Erythroblast (primary cell): ENCODE measurements at regions not wholly inside any gene's neighbourhood (a gene's known extent, or its start where the extent isn't known, plus 50 kb on each side); places are given as distances from the start of the nearest gene placed in this dataset.

ENCODE experiments used
- DNase-seq, 2 experiments: peaks; one replicate each; lab custom pipeline; 2025; lab: John Stamatoyannopoulos, UW
- GATA1 ChIP-seq: IDR thresholded peaks from 2 replicates; pipeline ENCODE4 v1.6.1; 2011; ENCODE audit warnings: low read depth, mild to moderate bottlenecking, control low read depth, low read length, moderate library complexity
- POLR2A ChIP-seq: IDR thresholded peaks from 2 replicates; pipeline ENCODE4 v1.6.1; 2011; ENCODE audit warnings: mild to moderate bottlenecking, low read length

DNA sequence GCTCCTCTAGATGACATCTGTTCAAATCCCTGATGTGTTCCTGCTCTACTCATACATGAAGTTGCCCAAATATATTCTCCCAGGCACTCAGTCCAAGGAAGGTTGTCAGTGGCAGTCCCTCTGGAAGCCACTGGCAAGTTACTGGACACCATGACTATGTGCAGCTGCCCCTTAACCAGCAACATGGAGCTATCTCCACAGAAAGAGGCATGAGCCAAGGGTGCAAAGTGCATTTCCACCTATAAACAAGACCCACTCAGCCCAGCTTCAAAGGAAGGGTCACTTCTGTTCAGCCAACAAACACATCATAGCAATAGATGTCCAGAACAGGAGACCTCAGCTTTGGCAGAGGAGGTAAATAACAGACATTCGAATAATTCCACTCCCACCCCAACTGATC, 217.6 kb upstream of the PMEPA1 start:
- no peak for DNase-seq
- no peak for TF ChIP-seq GATA1
- no peak for TF ChIP-seq POLR2A

DNA sequence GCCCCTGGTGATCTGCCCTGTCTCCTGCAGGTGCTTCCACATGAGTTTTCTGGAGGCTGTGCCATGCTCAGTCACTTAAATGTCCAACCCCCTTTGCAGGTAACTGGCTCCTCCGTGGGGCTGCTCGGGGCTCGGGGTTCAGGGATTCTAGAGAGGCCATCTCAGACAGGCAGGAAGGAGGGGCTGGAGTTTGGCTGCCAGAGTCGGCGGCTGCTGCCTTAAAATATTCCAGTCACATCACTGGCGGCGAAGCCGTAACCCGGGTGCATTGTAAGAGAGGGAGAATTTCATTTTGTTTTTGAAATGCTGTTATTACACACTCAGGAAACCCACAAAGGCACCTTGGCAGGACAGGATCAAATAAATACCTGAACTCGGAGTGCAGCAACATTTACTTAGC, 212.9 kb upstream of the PMEPA1 start:
- no peak for TF ChIP-seq GATA1
- TF ChIP-seq POLR2A = no peak
- no peak for DNase-seq

DNA sequence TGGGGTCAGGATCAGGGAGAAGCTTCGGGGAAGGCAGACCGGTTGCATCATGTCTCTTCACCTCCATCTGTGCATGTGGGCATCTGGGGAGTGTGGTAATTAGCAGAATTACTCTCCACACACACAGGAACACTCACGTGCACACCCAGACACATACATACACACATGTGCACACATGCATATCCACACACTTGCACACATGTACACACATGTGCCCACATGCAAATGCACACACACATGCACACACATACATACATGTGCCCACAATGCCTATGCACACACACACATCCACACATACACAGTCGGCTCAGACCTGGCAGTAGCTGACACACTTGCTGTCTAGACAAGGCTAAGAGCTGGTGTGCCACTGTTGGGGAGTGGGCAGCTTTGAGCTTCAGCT, 212.3 kb upstream of the PMEPA1 start:
- no peak for TF ChIP-seq GATA1
- no peak for TF ChIP-seq POLR2A
- no peak for DNase-seq

DNA sequence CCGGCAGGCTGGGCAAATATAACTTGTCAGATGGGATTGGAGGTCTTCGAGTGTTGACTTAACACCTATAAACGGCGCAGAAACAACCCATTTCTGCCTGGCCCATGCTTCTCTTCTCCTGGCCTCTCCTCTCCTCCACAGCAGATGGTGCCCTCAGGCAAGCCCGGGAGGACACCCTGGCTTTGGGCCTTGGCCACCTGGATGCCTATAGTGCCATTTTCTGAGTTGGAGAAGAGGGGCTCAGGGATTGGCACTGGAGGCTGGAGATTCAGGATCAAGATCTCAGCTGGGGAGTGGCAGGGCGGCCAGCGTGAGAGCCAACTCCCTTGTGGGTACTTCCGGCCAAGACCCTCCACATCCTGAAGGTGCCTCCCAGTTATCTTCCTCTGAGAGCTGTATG, 211.9 kb upstream of the PMEPA1 start:
- DNase-seq = no peak
- no peak for TF ChIP-seq GATA1
- TF ChIP-seq POLR2A = no peak

DNA sequence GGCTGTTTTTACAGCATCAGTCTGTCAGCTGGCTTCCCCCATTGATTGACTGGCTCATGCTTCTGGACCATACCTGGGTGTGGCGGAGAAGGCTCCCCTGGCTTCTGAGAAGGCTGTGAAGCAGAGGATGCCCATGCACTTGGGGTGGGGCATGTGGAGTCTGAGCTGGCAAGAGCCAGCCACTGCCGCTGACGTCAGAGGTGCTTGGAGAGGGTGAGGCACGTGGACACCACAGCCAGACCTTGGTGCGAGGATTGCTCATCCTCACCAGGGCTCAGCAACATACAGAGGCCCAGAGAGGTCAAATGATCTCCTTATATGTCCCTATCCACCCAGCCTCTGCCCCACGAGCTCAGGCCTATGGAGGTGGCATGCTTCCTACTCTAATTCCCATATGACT, 211.2 kb upstream of the PMEPA1 start:
- no peak for TF ChIP-seq POLR2A
- TF ChIP-seq GATA1 = no peak
- no peak for DNase-seq

DNA sequence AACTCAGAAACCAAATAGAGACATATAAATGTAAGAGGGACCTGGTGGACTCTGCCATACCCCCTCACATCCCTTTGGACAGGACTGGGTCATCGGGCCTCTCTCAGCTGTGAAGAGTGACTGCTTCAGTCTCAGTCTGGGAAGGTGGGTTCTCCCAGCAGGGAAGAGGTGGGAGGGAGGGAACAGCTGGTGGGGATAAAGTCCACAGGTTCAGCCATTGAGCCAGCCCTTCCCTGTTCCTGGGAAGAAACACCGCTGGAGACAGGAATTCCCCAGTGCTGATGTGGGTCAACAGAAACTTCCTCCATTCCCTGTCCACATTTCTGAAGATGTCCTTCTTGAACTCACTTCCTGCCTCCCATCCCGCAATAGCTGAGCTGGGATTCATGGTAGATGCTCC, 209.2 kb upstream of the PMEPA1 start:
- TF ChIP-seq POLR2A = no peak
- no peak for TF ChIP-seq GATA1
- no peak for DNase-seq

DNA sequence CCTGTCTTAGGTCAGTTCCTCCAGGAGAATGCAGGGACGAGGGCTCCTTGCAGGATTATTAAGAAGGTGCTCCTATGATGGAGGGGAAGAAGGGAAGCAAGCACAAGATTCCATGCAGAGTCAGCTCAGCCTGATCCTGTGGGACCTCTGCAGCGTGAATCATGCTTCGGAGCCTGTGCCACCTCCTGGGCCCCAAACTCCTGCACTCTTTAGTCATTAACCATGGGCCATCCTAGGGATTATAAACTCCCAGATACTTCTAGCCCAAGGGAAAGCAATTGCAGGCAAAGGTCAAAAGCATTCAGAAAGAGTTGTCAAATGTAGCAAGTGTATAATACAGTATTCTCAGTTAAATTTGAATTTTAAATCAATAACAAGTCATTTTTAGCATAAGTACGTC, 208.7 kb upstream of the PMEPA1 start:
- no peak for DNase-seq
- no peak for TF ChIP-seq POLR2A
- TF ChIP-seq GATA1 = no peak

DNA sequence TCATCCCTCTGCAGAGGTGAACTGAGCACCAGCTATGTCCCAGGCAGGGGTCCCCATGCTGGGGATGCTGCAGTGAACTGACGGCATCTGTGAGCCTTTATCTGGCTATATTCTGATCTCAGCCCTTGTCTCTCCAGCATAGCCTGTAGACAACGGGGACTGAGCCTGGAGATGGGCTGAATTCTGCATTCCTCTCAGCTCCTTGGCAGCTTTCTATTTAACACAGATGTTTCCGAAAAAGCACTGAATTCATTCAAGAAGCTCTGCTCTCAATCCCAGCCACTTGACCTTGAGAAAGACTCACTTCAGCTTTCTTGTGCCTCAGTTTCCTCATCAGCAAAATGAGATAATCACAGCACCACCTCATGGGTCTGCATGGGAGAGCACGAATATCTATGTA, 204.4 kb upstream of the PMEPA1 start:
- DNase-seq = no peak
- no peak for TF ChIP-seq GATA1
- no peak for TF ChIP-seq POLR2A

DNA sequence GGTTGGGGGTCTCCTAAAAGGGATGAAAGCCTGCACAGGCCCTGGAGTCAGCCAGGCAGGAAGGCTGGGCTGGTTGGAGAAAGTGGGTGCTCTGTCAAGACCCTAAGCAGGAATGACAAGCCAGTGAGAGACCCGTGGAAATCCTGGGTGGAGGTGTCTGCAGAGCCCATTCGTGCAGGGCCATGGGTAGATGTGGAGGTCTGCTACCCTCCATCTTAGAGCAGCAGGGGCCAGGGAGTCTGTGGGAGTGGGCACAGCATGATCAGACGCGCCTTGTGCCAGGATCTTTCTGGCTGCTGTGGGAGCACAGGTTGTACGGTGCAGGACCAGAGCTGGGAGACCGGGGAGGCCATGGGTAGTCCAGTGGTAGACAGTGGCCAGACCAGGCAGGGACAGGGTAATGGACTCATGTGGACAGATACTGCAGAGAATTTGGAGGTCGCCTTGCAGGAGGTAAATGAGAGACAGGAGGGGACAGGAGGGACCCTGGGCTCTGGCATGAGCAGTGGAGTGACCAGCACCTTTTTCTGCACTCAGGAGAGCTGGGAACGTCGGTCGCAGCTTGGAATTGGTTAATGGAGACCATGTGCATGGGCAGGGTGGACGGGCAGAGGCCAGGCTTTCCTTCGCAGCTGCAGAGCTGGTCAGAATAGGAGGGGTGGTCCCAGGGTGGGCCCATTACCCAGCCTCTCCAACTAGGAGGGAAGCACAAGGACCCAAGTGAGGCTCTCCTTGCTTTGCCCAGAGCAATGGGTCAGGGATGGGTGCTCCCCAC, 203.5 kb upstream of the PMEPA1 start:
- no peak for TF ChIP-seq POLR2A
- no peak for TF ChIP-seq GATA1
- DNase-seq = no peak

DNA sequence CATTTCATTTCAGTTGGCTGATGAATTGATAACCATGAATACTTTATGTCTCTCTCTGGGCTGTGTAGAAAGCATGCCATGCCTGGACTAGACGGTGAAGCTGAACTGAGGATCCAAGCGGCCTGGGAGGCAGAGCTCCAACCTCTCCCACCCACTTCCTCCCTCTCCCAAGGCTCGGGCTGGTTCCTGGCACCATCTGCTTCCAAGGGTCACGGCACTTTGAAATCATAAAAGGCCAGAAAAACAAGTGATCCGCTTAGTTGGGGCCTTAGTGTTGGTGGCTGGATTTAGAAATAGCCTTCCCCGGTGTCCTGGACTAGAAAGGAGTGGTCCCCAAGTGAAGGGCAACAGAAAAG, 202.4 kb upstream of the PMEPA1 start:
- TF ChIP-seq POLR2A (no peak), GATA1 (no peak)
- DNase-seq = no peak

DNA sequence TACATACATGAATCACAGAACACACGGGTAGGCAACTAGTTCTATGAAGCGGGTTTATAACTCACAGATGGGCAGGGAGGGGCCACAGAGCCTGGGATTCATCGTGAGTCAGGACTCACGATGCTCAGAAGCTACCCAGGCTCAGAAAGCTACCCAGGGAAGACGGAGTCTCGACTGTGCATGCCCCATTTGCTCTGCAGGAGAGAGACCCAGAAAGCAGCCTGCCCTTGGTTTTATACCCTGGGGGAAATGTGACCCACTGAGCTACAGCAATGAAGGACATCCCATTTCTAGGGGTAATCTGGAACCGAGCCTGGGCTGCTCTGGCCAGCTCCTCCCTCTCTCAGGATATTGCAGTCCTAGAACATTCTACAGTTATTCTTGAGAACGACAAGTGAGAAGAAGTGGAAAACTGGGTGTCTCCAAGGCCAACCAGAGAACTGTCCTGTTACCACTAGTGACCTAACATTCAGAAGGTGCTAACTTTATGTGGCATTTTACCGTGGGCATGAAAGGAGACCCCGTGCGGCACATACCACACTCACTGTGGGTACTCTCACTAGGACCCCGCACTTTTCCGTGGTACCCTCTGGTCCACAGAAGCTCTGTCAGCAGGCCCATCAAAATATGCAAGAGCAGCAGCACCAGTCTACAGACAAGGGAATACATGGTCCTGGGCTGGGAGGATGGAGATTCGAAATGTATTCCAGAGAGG, 201.9 kb upstream of the PMEPA1 start:
- DNase-seq = no peak
- TF ChIP-seq POLR2A (no peak), GATA1 (no peak)

DNA sequence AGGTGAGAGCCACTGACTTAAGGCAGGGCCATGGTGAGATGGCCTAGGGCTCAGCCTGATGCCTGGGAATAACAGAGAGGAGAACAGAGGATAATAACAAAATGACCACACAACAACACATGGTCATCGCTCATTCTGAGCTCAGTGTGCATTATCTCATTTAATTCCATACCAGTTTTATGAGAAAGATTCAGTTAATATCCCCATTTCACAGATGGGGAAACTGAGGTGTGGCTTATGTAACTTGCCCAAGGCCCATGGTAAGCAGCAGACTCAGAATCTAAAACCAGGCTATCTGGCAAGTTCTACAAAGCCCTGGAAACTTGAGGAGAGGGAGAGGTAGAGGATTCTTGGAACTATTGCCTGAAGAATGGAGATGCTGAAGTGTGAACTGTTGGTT, 200.9 kb upstream of the PMEPA1 start:
- no peak for TF ChIP-seq POLR2A
- TF ChIP-seq GATA1 = no peak
- DNase-seq = no peak

DNA sequence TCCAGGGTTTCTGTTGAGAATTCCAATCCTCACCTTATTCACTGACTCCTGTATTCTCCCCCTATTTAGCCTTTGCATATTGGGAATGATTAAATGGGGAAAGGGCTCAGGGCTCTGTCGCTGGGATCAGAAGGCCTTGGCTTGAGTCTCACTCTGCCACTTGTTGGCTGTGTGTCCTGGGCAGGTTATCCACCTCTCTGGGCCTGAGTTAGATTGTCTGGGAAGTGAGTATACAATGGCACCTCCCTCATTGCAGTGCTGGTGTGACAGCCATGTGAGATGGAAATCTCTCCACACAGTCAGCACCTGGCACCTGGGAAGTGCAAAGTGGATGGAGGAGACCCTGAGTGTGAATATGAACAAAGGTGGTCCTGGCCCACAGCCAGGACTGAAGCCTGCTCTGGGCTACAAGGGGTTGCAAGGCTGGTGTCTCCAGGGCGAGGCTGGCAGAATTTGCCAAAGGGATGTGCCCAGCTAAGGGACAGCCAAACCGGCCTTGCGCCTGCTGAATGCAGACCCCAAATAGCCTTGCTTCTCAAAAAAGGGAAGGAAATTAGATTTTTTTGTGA, 200.0 kb upstream of the PMEPA1 start:
- no peak for TF ChIP-seq GATA1
- TF ChIP-seq POLR2A = no peak
- DNase-seq = no peak

DNA sequence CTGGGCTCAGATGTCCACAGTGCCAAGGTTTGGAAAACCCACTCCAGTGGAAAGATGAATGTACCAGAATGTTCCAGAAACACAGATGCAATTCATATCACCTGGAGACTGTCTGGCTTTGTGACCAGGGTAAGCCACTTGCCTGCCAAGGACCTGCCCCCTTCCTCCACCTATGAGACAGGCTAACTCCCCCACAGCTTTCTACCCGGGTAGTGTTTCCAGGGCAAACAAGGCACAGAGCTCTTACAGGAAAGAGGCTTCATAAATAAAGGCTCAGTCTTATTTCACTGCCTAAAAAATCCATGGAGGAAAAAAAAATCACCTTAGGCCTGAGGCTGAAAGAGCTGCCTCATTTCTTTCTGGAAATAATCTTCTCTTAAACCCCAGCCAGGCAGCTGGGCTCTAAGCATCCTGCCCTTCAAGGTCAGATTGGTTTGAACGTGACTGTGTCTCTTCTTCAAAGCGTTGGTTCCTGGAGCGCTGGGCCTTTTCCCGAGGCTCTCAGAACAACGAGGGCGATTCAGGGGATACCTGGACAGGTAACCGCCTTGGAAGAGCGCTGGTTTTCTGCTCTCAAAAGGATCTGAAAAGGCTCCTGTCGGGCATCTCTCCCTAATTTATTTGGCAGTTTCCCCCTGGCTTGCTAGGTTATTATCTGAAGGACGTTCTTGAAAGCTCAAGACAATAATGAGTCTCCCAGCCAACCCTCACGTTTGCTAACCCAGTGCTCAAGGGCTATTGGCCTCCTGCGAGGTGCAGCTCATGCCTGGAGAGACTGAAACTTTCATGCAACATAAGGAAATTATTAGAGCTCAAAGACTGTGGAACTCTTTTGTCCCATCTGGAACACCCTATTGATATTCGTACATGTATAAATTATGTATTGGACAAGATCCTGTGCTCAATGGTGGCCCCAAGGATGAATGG, 199.2 kb upstream of the PMEPA1 start:
- TF ChIP-seq POLR2A (no peak), GATA1 (no peak)
- no peak for DNase-seq
